Calu3 (cell line): ENCODE measurements at regions not wholly inside any gene's neighbourhood (a gene's known extent, or its start where the extent isn't known, plus 50 kb on each side); places are given as distances from the start of the nearest gene placed in this dataset.

ENCODE experiments used
- BruUV-seq: library from RNA; stranded (reverse); fragments of 400-500 nt; replicated peaks from 2 replicates; lab custom pipeline; 2021; lab: Mats Ljungman, UMichigan
- CTCF ChIA-PET: fragments of 300-600 bp; sonication (Branson Sonifier 250); formaldehyde crosslinking; loops from one replicate; lab custom pipeline; 2022; ENCODE audit warnings: antibody characterized with exemption; lab: Charles Lee
- DNase-seq: peaks from one replicate; pipeline ENCODE4 v3.0.0; 2022
- H3K27ac Mint-ChIP-seq: one replicate; pipeline ENCODE4 v1.8.0; 2022; ENCODE audit warnings: mixed read lengths; ENCODE audit not compliant: unreplicated experiment
- H3K27me3 Mint-ChIP-seq: one replicate; pipeline ENCODE4 v1.8.0; 2022; ENCODE audit warnings: mixed read lengths; ENCODE audit not compliant: unreplicated experiment
- H3K36me3 Mint-ChIP-seq: one replicate; pipeline ENCODE4 v1.8.0; 2022; ENCODE audit warnings: mild to moderate bottlenecking, moderate library complexity, mixed read lengths; ENCODE audit not compliant: insufficient read depth, unreplicated experiment
- H3K4me1 Mint-ChIP-seq: one replicate; pipeline ENCODE4 v1.8.0; 2022; ENCODE audit warnings: mild to moderate bottlenecking, low read depth, mixed read lengths; ENCODE audit not compliant: unreplicated experiment
- H3K4me3 Mint-ChIP-seq: one replicate; pipeline ENCODE4 v1.8.0; 2022; ENCODE audit warnings: mild to moderate bottlenecking, low read depth, moderate library complexity, mixed read lengths; ENCODE audit not compliant: unreplicated experiment
- H3K9me3 Mint-ChIP-seq: one replicate; pipeline ENCODE4 v1.8.0; 2022; ENCODE audit warnings: low read depth, mixed read lengths; ENCODE audit not compliant: unreplicated experiment
- CTCF ChIP-seq: fragments of 200-600 bp; IDR thresholded peaks from one replicate; pipeline ENCODE4 v1.8.0; 2022; ENCODE audit warnings: antibody characterized with exemption; ENCODE audit not compliant: unreplicated experiment
- intact Hi-C: fragments of 100-400 bp; cut with micrococcal nuclease; formaldehyde crosslinking; loops from one replicate; pipeline ENCODE4 v1.10.0; 2022; ENCODE audit not compliant: unreplicated experiment

- H3K4me1 Mint-ChIP-seq, result peaks cover 8% of the 10 kb centered on the region
- H3K4me3 Mint-ChIP-seq, result no peak overlapping the region
- H3K36me3 Mint-ChIP-seq, result no peaks in the 10 kb centered on the region
- intact Hi-C loops, result no loop called here
- H3K27me3 Mint-ChIP-seq, result no peaks in the 10 kb centered on the region
- no peak for DNase-seq
- no peak for TF ChIP-seq CTCF
- H3K9me3 Mint-ChIP-seq, result peaks cover 5% of the 10 kb centered on the region
- no peak overlapping the region for H3K27ac Mint-ChIP-seq
- CTCF ChIA-PET, result interaction anchor here (1.7 kb wide), 1 partner anchor 15 kb away, joined by 3 read pairs; no protein-coding TSS in a partner anchor
- BruUV-seq, result no TSS peak
Observed at GRCh38 chr18:2417861-2418610, 153.3 kb downstream of the METTL4 start.

- intact Hi-C loops, result no loop called here
- no peak for TF ChIP-seq CTCF
- H3K4me1 Mint-ChIP-seq, result peaks cover 10% of the 10 kb centered on the region
- H3K36me3 Mint-ChIP-seq, result no peaks in the 10 kb centered on the region
- peaks cover 5% of the 10 kb centered on the region for H3K9me3 Mint-ChIP-seq
- no peak overlapping the region for H3K4me3 Mint-ChIP-seq
- no peak overlapping the region for H3K27ac Mint-ChIP-seq
- CTCF ChIA-PET, result no interaction called here
- BruUV-seq, result no TSS peak
- no peaks in the 10 kb centered on the region for H3K27me3 Mint-ChIP-seq
- no peak for DNase-seq
Observed at GRCh38 chr18:2420367-2420766, 150.9 kb downstream of the METTL4 start.

- H3K27me3 Mint-ChIP-seq, result no peaks in the 10 kb centered on the region
- no peak for TF ChIP-seq CTCF
- peaks cover 16% of the 10 kb centered on the region for H3K4me1 Mint-ChIP-seq
- BruUV-seq, result no TSS peak
- no peak for DNase-seq
- H3K4me3 Mint-ChIP-seq, result no peak overlapping the region
- peaks cover 4% of the 10 kb centered on the region for H3K36me3 Mint-ChIP-seq
- H3K27ac Mint-ChIP-seq, result no peak overlapping the region
- CTCF ChIA-PET, result no interaction called here
- intact Hi-C loops, result no loop called here
- H3K9me3 Mint-ChIP-seq, result no peaks in the 10 kb centered on the region
Observed at GRCh38 chr18:2423761-2424160, 147.5 kb downstream of the METTL4 start.

GRCh38 chr18:2424420-2424819 is 146.9 kb downstream of the METTL4 start:
- intact Hi-C loops, result no loop called here
- CTCF ChIA-PET, result no interaction called here
- no peak overlapping the region for H3K4me3 Mint-ChIP-seq
- H3K9me3 Mint-ChIP-seq, result no peaks in the 10 kb centered on the region
- no TSS peak for BruUV-seq
- H3K27ac Mint-ChIP-seq, result no peak overlapping the region
- TF ChIP-seq CTCF, result no peak
- H3K27me3 Mint-ChIP-seq, result no peaks in the 10 kb centered on the region
- H3K36me3 Mint-ChIP-seq, result peaks cover 4% of the 10 kb centered on the region
- peaks cover 16% of the 10 kb centered on the region for H3K4me1 Mint-ChIP-seq
- DNase-seq, result no peak
